HG02852 (cell line): ENCODE measurements at regions not wholly inside any gene's neighbourhood (a gene's known extent, or its start where the extent isn't known, plus 50 kb on each side); places are given as distances from the start of the nearest gene placed in this dataset.
"Not testable (repeated sequence)": the region's sequence is repeated elsewhere in the genome, so short reads cannot be mapped to it uniquely, and the experiment has no call there.

ENCODE experiments used
- ATAC-seq: cut with Tn5 transposase; IDR thresholded peaks from one replicate; pipeline ENCODE4 v1.9.1; 2021; ENCODE audit warnings: mild to moderate bottlenecking, moderate library complexity; ENCODE audit not compliant: unreplicated experiment

DNA sequence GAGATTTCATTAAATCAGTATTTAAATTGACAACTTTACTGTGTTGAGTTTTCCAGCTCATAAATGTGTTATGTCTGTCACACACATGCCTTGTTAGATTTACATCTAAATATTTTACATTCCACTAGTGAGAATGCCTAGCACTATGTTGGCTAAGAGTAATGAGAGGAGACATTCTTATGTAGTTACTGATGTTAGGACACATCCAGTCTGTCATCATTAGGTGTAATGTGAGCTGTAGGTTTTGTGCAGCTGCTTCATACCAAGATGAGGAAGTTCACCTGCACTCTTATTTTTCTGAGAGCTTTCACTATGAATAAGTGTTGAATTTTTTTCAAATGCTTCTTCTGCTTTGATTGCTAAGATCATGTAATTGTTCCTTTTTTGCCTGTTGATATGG lies 218.0 kb upstream of the IGFBP3 start:
- peak; percentile 57 for ATAC-seq

DNA sequence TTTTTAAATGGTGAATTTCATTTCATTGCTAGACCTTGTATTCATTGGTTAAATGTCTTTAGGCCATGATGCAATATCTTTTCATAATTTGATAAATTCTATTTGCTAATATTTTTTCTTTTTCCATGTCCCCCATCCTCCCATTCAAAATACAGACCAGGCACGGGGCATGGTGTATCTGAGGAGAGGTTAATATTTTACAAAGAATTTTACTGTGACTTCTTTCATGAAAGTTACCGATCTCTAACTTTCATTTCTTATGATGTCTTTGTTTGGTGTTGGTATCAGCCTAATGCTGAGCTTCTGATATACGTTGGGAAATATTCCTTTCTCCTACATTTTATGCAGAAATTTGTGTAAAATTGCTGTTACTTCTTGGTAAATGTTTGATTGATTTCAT lies 216.7 kb upstream of the IGFBP3 start:
- ATAC-seq, result no peak

DNA sequence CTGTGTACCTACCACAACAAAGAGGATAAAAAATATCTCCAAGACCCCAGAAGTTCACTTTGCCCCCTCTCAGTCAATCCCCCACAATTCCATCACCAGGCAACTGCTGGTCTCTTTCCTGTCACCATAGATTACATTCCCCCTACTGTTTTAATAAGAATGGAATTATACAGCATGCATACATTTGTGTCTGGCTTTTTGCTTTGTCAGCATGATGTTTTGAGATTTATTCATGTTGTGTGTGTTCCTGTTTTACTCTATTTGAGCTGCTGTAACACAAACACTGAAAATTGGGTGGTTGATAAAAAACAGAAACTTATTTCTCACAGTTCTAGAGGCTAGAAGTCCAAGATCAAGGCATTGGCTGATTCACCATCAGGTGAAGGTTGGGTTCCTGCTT lies 214.5 kb upstream of the IGFBP3 start:
- no peak for ATAC-seq

DNA sequence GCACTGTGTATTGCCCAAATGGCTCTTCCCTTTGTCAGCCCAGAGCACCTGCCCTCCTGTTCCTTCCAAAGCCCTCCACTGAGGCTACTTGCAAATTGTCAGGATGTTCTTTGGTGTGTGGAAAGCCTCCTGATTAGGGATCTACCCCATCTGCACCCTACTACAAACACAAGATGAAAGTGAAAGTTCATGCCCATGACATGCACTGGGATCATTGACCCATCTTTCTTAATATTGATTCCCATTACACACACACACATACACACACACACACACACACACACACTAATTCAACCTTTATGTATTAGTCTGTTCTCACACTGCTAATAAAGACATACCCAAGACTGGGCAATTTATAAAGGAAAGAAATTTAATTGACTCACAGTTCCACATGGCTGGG lies 213.7 kb upstream of the IGFBP3 start:
- no peak for ATAC-seq

DNA sequence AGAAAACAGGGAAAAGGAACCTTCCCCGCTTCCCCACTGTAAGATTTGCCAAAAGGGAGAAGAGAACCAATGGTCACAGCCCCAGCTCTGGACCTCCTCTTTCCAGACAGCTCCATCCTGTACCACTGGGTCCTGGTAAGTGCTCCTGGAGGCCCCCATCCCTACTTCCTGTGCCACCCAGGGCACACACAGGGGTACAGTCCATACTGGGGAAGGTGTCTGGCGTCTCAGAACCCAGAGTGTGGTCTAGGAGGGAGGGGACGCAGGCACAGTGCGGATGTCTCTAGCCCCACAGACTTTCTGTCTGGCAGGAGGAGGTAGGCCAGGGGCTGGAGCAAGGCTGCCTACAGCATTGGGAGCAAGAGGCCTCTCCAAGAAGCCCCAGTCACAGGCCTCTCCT lies 213.3 kb upstream of the IGFBP3 start:
- ATAC-seq, result no peak

DNA sequence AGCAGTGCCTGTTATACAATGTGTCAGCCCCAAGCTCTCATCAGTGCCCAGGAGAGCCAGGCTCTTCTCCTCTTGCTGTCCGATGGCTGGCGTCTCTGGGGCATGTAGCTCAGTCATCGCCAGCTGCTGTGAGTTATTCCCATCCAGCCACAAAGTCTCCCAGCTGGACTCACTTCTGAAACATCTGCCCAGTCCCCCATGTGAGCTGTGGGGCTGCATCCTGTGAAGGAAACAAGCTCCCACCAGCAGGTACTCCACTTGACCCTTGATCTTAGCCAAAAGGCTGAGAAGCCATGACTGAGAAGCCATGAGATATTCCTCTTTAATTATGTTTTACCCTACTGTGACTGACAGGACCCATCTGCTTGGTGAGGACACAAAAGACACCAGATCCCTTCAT lies 212.7 kb upstream of the IGFBP3 start:
- no peak for ATAC-seq

DNA sequence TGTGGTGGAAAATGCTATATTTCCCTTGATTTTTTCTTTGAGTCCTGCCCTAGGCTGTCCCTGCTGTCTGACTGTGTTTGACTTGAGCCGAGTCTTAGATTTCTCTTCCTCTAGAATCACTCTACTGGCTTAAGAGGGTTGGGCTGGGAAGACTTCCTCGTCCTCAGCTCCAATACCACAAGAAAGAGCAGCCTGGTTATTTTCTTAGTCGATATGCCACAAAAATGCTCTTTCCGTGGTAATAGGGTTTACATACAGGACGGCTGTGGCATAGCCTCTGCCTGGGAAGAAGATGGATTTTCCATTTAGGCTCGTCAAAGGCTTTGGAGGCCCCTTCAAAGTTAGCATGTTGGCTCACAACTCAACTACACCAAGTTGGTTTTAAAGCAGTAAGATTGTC lies 212.0 kb upstream of the IGFBP3 start:
- ATAC-seq, result no peak

DNA sequence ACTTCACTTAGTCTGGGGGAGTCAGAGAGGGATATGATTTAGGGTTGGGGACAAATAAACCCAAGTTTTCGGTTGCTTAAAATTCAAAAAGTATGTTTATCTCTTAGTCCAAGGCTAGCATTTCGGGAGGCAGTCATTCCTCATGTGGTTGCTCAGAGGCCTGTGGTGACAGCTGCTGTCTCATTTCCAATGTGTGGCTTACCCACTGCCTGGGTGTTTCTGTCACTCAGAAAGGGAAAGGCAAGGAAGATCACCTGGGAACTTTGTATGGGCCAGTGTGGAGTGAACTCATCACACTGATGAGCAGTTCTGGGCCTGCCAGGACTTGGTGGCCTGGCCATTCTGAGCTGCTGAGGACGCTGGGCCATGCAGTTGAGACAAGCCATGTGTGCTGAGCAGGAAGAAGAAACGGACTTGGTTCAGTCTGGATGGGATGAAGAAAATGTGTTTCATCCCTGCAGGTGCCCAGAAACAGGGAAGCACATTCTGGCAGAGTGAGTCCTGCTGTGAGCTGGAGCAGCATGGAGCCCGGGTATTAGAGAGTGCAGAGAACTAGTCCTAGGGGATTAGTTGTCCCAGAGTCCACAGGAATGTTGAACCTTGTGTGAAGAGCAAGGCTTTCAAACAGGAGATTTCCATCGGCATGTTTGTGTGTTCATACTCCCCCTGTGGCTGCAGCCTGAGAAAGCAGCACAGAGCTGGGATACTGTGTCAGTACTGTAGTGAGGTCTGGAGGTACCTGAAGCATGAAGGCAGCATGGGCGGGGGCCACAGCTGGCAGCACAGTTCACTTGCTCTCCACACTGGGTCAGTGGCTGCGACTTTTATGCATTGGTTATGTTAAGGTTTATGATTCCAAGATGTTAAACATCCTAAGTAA lies 211.1 kb upstream of the IGFBP3 start:
- ATAC-seq, result no peak

DNA sequence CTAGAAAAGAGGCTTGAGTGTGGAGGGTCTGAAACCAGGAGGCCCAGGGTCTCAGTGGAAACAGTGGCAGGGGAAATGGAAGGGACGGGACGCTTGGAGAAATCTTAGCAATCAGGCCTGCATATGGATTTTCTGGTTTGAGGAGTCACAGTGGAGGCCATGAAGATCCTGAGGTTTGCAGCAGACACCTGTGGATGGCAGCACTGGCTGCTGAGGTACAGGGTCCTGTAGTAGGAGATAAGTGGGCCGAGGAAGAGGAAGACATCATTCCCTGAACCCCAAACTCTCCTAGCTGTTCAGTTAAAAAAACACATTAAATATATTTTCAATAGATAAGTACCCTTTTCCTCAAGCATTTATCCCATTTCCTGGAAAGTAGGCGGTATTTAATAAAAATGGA lies 208.8 kb upstream of the IGFBP3 start:
- ATAC-seq, result no peak

DNA sequence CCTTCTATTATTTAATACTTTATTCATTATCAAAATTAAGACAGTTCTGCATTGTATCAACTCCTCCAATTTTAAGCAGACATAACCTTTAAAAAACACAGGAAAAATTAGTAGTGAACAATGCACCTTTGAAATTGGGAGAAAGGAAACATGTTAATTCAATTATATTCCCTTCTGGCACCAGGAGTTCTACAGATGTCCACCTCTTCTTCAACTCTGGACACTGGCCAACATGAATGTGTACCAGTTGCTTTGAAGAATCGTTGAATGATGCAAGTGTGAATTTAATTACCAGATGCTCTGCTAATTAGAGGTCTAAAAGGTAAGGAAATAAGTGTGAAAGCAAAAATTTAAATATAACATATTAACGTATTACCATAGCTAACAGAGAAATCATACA lies 206.7 kb upstream of the IGFBP3 start:
- no peak for ATAC-seq

DNA sequence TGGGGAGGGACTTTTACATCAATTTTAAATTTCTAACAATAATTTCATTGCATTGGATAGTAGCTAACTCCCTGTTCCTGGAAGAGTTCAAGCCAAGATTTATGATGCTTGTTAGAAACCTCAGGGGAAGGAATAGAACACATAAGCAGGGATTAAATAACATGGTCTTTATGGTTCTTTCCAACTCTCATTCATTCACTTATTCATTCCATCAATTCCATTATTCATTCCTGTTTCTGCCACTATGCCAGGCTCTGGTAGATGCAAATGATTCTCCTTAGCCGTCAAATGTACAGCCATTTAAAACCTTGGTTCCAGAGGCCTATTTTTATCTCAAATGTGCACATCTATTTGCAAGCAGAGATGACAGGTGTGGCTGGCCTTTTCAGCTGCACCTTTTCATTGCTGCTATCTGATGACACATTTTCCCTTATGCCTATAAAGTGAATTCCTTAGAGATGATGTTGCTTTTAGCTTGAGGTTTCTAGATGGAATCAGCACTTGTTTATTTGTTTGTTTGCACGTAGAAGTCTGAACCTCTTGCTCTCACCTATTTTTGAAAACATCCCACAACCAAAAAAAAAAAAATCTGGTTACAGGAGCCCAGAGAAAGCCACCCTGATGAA lies 205.7 kb upstream of the IGFBP3 start:
- ATAC-seq, result no peak

DNA sequence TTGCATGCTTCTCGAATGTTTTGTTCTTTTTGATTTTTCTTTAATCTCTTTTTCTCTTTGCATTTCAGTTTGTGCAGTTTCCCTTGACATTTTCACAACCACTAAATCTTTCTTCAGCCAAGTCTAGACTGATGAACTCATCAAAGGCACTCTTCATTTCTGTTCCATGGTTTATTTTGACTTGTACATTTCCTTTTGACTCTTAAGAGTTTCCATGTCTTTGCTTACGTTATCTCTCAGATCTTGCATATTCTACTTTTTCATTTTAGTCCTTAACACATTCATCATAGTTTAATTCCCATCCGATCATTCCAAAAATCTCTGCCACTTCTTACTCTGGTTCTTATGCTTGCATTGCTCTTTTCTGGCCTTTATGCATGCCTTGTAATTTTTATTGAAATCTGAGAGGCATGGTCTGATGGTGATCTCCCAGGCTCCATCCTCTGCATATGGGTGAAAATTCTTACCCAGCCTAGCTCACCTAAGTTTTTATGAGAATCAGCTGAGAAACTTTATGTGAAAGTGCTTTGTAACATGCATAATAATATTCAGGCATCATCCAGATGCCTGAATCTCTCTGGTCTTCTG lies 202.8 kb upstream of the IGFBP3 start:
- ATAC-seq, result no peak

DNA sequence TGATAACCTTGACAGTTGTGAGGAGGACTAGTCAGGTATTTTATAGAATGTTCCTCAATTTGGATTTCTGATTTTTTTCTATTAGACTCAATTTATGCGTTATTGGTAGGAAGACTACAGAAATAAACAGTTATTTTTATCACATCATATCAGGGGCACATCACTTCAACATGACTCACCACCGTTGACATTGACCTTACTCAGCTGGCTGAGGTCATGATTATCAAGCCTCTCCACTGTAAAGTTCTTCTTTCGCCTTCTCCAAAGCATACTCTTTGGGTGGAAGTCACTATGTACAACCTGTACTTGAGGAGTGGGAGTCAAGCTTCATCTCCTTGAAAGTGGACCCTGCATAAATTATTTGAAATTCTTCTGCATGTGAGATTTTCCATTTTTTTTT lies 194.3 kb upstream of the IGFBP3 start:
- no peak for ATAC-seq

DNA sequence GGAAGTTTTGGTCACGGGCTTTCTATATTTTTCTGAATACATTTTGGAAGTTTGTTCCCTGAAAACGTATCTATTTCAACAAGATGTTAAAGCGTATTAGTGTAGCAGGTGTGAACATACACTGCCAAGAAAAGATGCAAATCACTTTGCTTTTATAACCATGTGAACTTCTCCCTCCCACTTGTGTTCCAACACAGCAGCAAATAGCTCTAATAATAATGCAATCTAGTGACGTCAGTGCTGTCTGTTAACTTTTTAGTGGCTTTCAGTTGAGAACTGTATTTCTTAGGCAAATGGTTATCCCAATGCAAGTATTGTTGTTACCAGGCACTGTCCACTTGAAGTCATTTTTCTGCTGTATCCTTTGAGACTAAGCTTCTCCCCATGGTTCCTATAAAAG lies 188.4 kb upstream of the IGFBP3 start:
- no peak for ATAC-seq

DNA sequence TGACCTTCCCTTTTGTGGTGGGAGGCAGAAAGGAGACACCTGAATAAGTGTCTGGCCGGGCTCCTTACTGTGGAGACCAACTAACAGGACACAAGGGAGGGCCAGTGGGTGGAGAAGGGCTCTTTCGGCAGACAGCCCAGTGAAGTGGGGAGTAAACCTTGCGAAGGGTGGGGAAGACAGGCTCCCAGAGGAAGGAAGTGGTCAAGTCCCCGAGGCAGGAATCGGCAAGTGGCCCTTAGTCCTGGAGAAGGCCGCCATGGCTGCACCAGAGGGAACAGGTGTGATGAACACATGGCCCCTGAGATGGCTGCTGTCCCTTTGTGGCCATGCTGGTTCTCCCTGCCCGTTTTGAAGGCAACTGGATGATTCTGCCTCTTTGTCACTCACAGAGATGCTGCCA lies 187.2 kb upstream of the IGFBP3 start:
- ATAC-seq, result no peak

DNA sequence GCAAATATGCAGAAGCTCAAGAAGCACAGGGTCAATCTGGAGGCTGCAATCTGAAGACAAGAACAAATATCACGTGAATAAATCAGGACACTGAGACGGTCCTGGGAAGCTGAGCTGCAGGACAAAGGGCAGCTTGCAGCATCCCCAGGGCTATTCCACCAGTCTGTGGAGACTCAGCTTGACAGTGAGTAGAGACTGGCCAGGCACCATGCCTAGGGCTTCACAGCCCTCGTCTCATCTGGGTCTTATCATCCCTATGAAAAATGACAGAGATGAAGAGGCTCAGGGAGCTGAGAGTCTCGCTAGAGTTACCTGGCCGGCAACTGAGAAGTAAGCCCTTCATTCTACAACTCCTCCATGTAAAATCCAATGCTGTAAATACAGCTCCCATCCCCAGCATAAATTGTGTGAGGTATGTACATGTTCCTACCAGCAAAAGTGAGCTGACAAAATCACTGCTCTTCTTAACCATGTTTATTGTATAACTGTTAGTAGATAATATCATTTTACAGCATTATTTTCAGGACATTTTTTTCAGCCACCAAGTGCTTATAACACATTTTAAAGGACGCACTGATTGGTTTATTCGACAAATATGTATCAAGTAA lies 186.6 kb upstream of the IGFBP3 start:
- no peak for ATAC-seq

DNA sequence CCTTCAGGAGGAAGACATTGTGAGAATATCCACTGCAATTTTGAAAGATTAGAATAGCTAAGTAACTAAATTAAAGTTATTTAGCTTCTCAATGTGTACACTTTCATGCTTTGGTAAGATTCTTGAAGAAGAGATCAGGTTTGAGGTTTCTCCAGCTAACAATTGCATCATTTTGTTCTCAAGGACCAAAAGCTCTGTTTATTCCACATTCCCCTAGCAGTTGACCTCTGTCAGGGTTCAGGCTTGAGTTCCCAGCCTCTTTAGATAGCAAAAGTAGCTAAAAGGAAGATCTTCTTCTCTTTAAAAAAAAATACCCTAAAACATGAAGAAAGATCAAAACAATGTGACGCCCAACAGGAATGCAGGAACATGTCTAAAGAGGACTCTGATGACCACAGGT lies 179.4 kb upstream of the IGFBP3 start:
- ATAC-seq, result no peak

DNA sequence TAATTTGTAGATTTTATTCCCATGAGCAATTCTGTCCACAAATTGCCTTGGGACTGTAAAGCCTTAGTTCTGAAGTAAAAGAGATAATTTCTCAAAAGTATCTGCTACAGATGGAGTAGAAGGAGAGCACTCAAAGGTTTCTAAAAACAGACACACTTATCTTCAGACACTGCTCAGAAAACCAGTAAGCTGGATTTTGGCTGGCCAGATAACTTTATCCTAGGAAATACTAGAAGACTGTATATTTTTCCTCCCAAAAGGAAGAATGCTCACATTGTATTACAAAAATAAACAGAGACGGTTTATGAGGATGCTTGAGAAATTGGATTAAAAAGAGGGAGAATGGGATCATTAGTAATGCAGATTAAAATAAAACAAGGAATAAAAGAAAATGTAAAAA lies 178.0 kb upstream of the IGFBP3 start:
- ATAC-seq, result no peak

DNA sequence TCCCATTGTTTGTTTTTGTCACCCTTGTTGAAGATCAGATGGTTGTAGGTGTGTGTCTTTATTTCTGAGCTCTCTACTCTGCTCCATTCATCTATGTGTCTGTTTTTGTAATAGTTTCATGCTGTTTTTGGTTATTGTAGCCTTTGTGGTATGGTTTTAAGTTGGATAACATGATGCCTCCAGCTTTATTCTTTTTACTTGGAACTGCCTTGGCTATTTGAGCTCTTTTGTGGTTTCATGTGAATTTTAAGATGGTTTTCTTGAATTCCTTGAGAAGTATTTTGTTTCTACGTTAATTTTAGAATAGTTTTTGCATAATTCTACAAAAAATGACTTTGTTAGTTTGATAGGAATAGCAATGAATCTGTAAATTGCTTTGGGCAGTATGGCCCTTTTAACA lies 170.0 kb upstream of the IGFBP3 start:
- ATAC-seq, result no peak

DNA sequence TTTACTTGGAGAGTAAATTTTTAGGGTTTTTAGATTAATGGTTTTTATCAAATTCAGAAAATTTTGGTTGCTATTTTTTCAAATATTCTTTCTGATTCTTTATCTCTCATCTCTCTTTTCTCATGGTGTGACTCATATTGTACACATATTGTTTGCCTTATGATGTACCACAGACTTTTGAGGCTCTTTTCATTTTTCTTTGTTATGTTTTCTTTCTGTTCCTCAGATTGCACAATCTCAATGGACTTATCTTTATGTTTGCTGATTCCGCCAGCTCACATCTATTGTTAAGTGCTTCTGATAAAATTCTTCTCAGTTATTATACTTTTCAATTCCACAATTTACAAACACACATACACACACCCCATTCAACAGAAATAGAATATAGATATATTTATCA lies 168.2 kb upstream of the IGFBP3 start:
- ATAC-seq, result no peak

DNA sequence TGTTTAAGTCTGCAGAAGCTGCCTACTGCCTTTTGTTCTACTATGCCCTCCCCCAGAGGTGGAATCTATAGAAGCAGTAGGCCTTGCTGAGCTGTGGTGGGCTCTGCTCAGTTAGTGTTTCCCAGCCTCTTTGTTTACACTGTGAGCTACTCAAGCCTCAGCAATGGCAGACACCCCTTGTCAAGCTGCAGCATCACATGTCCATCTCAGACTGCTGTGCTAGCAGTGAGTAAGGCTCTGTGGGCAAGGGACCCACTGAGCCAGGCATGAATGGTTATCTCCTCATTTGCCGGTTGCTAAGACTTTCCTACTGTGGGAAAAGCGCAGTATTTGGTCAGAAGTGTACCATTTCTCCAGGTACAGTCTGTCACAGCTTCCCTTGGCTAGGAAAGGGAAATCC lies 167.4 kb upstream of the IGFBP3 start:
- ATAC-seq, result not testable (repeated sequence)

DNA sequence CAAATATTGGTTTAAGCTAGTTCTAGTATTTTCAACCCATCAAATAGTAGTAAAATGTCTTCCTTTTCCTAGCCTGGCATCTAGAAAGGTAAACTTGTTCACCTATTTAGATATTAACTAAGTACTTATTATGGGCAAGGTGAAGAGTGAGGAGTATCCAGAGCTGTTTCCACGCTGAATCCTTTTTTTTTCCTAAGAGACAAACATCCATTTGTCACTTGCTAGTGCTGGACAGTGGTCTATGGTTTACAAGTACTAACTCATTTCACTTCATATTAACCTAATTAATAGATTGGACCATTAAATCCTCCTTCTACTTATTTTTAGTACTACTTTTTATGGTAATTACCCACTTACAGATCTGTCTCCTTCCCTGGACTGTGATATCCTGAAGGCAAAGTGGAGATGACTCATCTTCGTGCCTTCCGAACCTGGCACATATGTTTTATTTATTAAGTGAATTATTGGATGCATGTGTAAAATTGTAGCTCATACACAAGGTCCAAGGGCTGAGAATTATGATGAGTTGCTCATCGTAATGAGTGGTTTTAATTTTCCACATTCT lies 159.6 kb upstream of the IGFBP3 start:
- no peak for ATAC-seq
